ENCODE measurements at regions not wholly inside any gene's neighbourhood (a gene's known extent, or its start where the extent isn't known, plus 50 kb on each side); places are given as distances from the start of the nearest gene placed in this dataset.

- intact Hi-C loops (cut with DNase I): no loop called here
- H3K27ac ChIP-seq: no peak overlapping the region
- H3K27me3 ChIP-seq: peaks cover 0 to 8% (median 0%) of the 10 kb centered on the region in 9 donors
- H3K9me3 ChIP-seq: peaks cover 0 to 15% (median 4%) of the 10 kb centered on the region in 12 donors
- DNase-seq (no peak), ATAC-seq (no peak)
- no peaks in the 10 kb centered on the region for H3K36me3 ChIP-seq
- H3K4me1 ChIP-seq: no peaks in the 10 kb centered on the region
- WGBS, 4 donors: 49 to 60% (median 54%) methylated on average over 15 of the region's 15 CpGs
- H3K4me3 ChIP-seq: no peak overlapping the region
- TF ChIP-seq POLR2A (IDR thresholded peaks at IDR 0.05): no peak
- TF ChIP-seq CTCF (IDR thresholded peaks at IDR 0.05): no peak
Observed at GRCh38 chr16:54430491-54431030, 144.0 kb upstream of the IRX3 start.

GRCh38 chr16:54429029-54429428 lies 142.4 kb upstream of the IRX3 start:
- intact Hi-C loops (cut with DNase I): loop anchor here in 1 of 10 donors (10.0 kb wide), 1 partner anchor 56 kb away; no protein-coding TSS in a partner anchor
- Histone ChIP-seq H3K36me3 (no peaks in the 10 kb centered on the region), H3K9me3 (peaks cover 0 to 13% (median 4%) of the 10 kb centered on the region in 12 donors), H3K27me3 (peaks cover 0 to 8% (median 0%) of the 10 kb centered on the region in 9 donors), H3K4me1 (no peaks in the 10 kb centered on the region), H3K4me3 (no peak overlapping the region), H3K27ac (no peak overlapping the region)
- DNase-seq (no peak), ATAC-seq (no peak)
- TF ChIP-seq CTCF (IDR thresholded peaks at IDR 0.05): no peak
- TF ChIP-seq POLR2A (IDR thresholded peaks at IDR 0.05): no peak
- WGBS, 4 donors: 89 to 93% (median 91%) methylated on average over 4 of the region's 4 CpGs

- intact Hi-C loops (cut with DNase I): loop anchor here in 1 of 10 donors (10.0 kb wide), 1 partner anchor 58 kb away; no protein-coding TSS in a partner anchor
- ATAC-seq (no peak), DNase-seq (no peak)
- 56 to 72% (median 63%) methylated on average over 4 of the region's 4 CpGs for WGBS, 4 donors
- Histone ChIP-seq H3K9me3 (peaks cover 0 to 13% (median 4%) of the 10 kb centered on the region in 12 donors), H3K27ac (no peak overlapping the region), H3K36me3 (no peaks in the 10 kb centered on the region), H3K4me1 (peaks cover 0 to 14% (median 10%) of the 10 kb centered on the region in 12 donors), H3K4me3 (no peak overlapping the region), H3K27me3 (peaks cover 0 to 8% (median 0%) of the 10 kb centered on the region in 9 donors)
- TF ChIP-seq POLR2A (IDR thresholded peaks at IDR 0.05) (no peak), CTCF (IDR thresholded peaks at IDR 0.05) (no peak)
Observed at GRCh38 chr16:54426553-54426849, 139.9 kb upstream of the IRX3 start.

GRCh38 chr16:54425681-54426552 lies 139.3 kb upstream of the IRX3 start:
- H3K36me3 ChIP-seq: no peaks in the 10 kb centered on the region
- ATAC-seq (no peak), DNase-seq (no peak)
- peaks cover 0 to 8% (median 0%) of the 10 kb centered on the region in 9 donors for H3K27me3 ChIP-seq
- no peak overlapping the region for H3K4me3 ChIP-seq
- WGBS, 4 donors: 82 to 90% (median 86%) methylated on average over 11 to 12 of the region's 12 CpGs
- no peak overlapping the region for H3K27ac ChIP-seq
- intact Hi-C loops (cut with DNase I): loop anchor here in 1 of 10 donors (10.0 kb wide), 1 partner anchor 59 kb away; no protein-coding TSS in a partner anchor
- peaks cover 0 to 16% (median 11%) of the 10 kb centered on the region in 12 donors for H3K4me1 ChIP-seq
- H3K9me3 ChIP-seq: peaks cover 0 to 13% (median 4%) of the 10 kb centered on the region in 12 donors
- no peak for TF ChIP-seq CTCF (IDR thresholded peaks at IDR 0.05)
- no peak for TF ChIP-seq POLR2A (IDR thresholded peaks at IDR 0.05)
